GM23338 (cell line): ENCODE measurements at regions not wholly inside any gene's neighbourhood (a gene's known extent, or its start where the extent isn't known, plus 50 kb on each side); places are given as distances from the start of the nearest gene placed in this dataset.

Source experiments
- ATAC-seq: fragments of 200-7000 bp; cut with Tn5 transposase; 3 replicates; pipeline ENCODE4 v1.9.1; 2020
- DNase-seq: peaks from one replicate; pipeline ENCODE4 v3.0.0-alpha.2; 2015; ENCODE audit warnings: low spot score
- H2AFZ ChIP-seq: fragments of 200-600 bp; sonication (generic); 2 replicates; pipeline ENCODE4 v1.8.0; 2016; ENCODE audit warnings: antibody characterized with exemption, mild to moderate bottlenecking, moderate library complexity
- H3F3A ChIP-seq: fragments of 200-600 bp; sonication (generic); replicated peaks from 2 replicates; pipeline ENCODE4 v1.8.0; 2017; ENCODE audit warnings: antibody characterized with exemption, mixed run types, low read depth
- H3K27ac ChIP-seq: fragments of 200-600 bp; sonication (generic); 2 replicates; pipeline ENCODE4 v1.6.1; 2016; ENCODE audit warnings: low read depth
- H3K27me3 ChIP-seq: fragments of 200-600 bp; sonication (generic); 2 replicates; pipeline ENCODE4 v1.8.0; 2016; ENCODE audit warnings: mild to moderate bottlenecking, mixed run types, moderate library complexity; ENCODE audit not compliant: insufficient read depth
- H3K36me3 ChIP-seq: fragments of 200-600 bp; sonication (generic); 2 replicates; pipeline ENCODE4 v1.8.0; 2016; ENCODE audit warnings: mild to moderate bottlenecking; ENCODE audit not compliant: insufficient read depth
- H3K4me1 ChIP-seq: fragments of 200-600 bp; sonication (generic); 2 replicates; pipeline ENCODE4 v1.8.0; 2016; ENCODE audit warnings: mild to moderate bottlenecking, moderate library complexity; ENCODE audit not compliant: insufficient read depth
- H3K4me2 ChIP-seq: fragments of 200-600 bp; sonication (generic); 2 replicates; pipeline ENCODE4 v1.7.1; 2017; ENCODE audit warnings: mixed run types
- H3K4me3 ChIP-seq: fragments of 200-600 bp; sonication (generic); 2 replicates; pipeline ENCODE4 v1.6.1; 2016; ENCODE audit warnings: mixed run types
- H3K79me2 ChIP-seq: fragments of 200-600 bp; sonication (generic); replicated peaks from 2 replicates; pipeline ENCODE4 v1.8.0; 2017; ENCODE audit warnings: mild to moderate bottlenecking; ENCODE audit not compliant: insufficient read depth
- H3K9me2 ChIP-seq: fragments of 200-600 bp; sonication (generic); 2 replicates; pipeline ENCODE4 v1.8.0; 2017; ENCODE audit not compliant: insufficient read depth
- H4K20me1 ChIP-seq: fragments of 200-600 bp; sonication (generic); replicated peaks from 2 replicates; pipeline ENCODE4 v1.8.0; 2017; ENCODE audit warnings: mild to moderate bottlenecking; ENCODE audit not compliant: insufficient read depth
- H3K27ac Mint-ChIP-seq: 2 replicates; pipeline ENCODE4 v1.8.0; 2020; ENCODE audit warnings: inconsistent platforms, mild to moderate bottlenecking, moderate library complexity, mixed read lengths
- H3K27me3 Mint-ChIP-seq: 3 replicates; pipeline ENCODE4 v1.8.0; 2022; ENCODE audit warnings: low read depth, mild to moderate bottlenecking, moderate library complexity, mixed read lengths, inconsistent platforms; ENCODE audit not compliant: insufficient read depth, poor library complexity
- H3K36me3 Mint-ChIP-seq: 3 replicates; pipeline ENCODE4 v1.8.0; 2021; ENCODE audit warnings: low read depth, mild to moderate bottlenecking, inconsistent platforms, moderate library complexity, mixed read lengths
- H3K4me1 Mint-ChIP-seq: 3 replicates; pipeline ENCODE4 v1.8.0; 2020; ENCODE audit warnings: mild to moderate bottlenecking, inconsistent platforms, mixed read lengths
- H3K4me3 Mint-ChIP-seq: 3 replicates; pipeline ENCODE4 v1.8.0; 2021; ENCODE audit warnings: moderate library complexity, mild to moderate bottlenecking, inconsistent platforms, mixed read lengths
- H3K9me3 Mint-ChIP-seq: 3 replicates; pipeline ENCODE4 v1.8.0; 2020; ENCODE audit warnings: moderate library complexity, mild to moderate bottlenecking, inconsistent platforms, mixed read lengths
- CREB1 ChIP-seq: fragments of 250-450 bp; sonication (Bioruptor Pico); IDR thresholded peaks from 2 replicates; pipeline ENCODE4 v1.5.0; 2020; ENCODE audit warnings: low read depth, mild to moderate bottlenecking, moderate library complexity
- EZH2 ChIP-seq: fragments of 200-600 bp; sonication (generic); IDR thresholded peaks from one replicate; pipeline ENCODE4 v1.8.0; 2017; ENCODE audit warnings: antibody characterized with exemption, mild to moderate bottlenecking, low read depth; ENCODE audit not compliant: unreplicated experiment
- EZH2phosphoT487 ChIP-seq: fragments of 200-600 bp; sonication (generic); IDR thresholded peaks from one replicate; pipeline ENCODE4 v1.8.1; 2018; ENCODE audit warnings: antibody characterized with exemption; ENCODE audit not compliant: unreplicated experiment
- JUNB ChIP-seq: IDR thresholded peaks from one replicate; pipeline ENCODE4 v1.6.1; 2016; ENCODE audit warnings: antibody characterized with exemption; ENCODE audit not compliant: unreplicated experiment
- NANOG ChIP-seq: IDR thresholded peaks from 2 replicates; pipeline ENCODE4 v1.6.1; 2016; ENCODE audit warnings: antibody characterized with exemption, borderline replicate concordance
- POLR2AphosphoS5 ChIP-seq: IDR thresholded peaks from 2 replicates; pipeline ENCODE4 v1.6.1; 2016; ENCODE audit warnings: antibody characterized with exemption, low read depth
- STAT1 ChIP-seq: IDR thresholded peaks from one replicate; pipeline ENCODE4 v1.6.1; 2016; ENCODE audit warnings: antibody characterized with exemption; ENCODE audit not compliant: unreplicated experiment
- ZNF114 ChIP-seq: fragments of 250-450 bp; sonication (Bioruptor Pico); IDR thresholded peaks from 2 replicates; pipeline ENCODE4 v1.5.0; 2020; ENCODE audit warnings: mild to moderate bottlenecking, moderate library complexity
- ZNF331 ChIP-seq: fragments of 250-450 bp; sonication (Bioruptor Pico); IDR thresholded peaks from 2 replicates; pipeline ENCODE4 v1.5.0; 2020; ENCODE audit warnings: low read depth, mild to moderate bottlenecking, moderate library complexity
- TF ChIP-seq, protein P1 (sequence below): IDR thresholded peaks from 2 replicates; pipeline ENCODE4 v1.6.1; 2016; ENCODE audit warnings: antibody characterized with exemption
- TF ChIP-seq, protein P2 (sequence below): fragments of 250-450 bp; sonication (Bioruptor Pico); IDR thresholded peaks from 2 replicates; pipeline ENCODE4 v1.5.0; 2020; ENCODE audit warnings: mild to moderate bottlenecking, moderate library complexity
- TF ChIP-seq, protein P3 (sequence below), 2 experiments: fragments of 200-600 bp in 1 of 2; sonication (generic) in 1 of 2; conservative IDR thresholded peaks; 2 replicates each; pipeline versions ENCODE4 v1.5.1 to v1.6.1; 2016 to 2017; ENCODE audit warnings: antibody characterized with exemption in 2 of 2, low read depth in 2 of 2, mild to moderate bottlenecking in 2 of 2, moderate library complexity in 1 of 2
- TF ChIP-seq, protein P4 (sequence below): IDR thresholded peaks from one replicate; pipeline ENCODE4 v1.6.1; 2018; ENCODE audit warnings: antibody characterized with exemption; ENCODE audit not compliant: unreplicated experiment

DNA sequence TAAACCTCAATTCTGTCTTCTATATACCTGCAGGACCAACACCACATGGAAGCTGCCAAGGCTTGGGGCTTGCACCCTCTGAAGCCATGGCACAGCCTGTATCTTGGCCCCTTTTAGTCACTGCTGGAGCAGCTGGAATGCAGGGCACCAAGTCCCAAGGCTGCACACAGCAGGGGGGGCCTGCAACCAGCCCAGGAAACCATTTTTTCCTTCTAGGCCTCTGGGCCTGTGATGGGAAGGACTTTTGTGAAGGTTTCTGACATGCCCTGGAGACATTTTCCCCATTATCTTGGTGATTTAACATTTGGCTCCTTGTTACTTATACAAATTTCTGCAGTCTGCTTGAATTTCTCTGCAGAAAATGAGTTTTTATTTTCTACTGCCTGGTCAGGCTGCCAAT, 123.2 kb upstream of the PCGF5 start:
- TF ChIP-seq, protein P1, sequence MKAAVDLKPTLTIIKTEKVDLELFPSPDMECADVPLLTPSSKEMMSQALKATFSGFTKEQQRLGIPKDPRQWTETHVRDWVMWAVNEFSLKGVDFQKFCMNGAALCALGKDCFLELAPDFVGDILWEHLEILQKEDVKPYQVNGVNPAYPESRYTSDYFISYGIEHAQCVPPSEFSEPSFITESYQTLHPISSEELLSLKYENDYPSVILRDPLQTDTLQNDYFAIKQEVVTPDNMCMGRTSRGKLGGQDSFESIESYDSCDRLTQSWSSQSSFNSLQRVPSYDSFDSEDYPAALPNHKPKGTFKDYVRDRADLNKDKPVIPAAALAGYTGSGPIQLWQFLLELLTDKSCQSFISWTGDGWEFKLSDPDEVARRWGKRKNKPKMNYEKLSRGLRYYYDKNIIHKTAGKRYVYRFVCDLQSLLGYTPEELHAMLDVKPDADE: no peak
- TF ChIP-seq POLR2AphosphoS5 (no peak), CREB1 (no peak), EZH2phosphoT487 (no peak), ZNF114 (CRISPR knock-in tag) (no peak), NANOG (no peak), STAT1 (no peak), EZH2 (no peak), ZNF331 (CRISPR knock-in tag) (no peak), JUNB (no peak)
- TF ChIP-seq, protein P2, sequence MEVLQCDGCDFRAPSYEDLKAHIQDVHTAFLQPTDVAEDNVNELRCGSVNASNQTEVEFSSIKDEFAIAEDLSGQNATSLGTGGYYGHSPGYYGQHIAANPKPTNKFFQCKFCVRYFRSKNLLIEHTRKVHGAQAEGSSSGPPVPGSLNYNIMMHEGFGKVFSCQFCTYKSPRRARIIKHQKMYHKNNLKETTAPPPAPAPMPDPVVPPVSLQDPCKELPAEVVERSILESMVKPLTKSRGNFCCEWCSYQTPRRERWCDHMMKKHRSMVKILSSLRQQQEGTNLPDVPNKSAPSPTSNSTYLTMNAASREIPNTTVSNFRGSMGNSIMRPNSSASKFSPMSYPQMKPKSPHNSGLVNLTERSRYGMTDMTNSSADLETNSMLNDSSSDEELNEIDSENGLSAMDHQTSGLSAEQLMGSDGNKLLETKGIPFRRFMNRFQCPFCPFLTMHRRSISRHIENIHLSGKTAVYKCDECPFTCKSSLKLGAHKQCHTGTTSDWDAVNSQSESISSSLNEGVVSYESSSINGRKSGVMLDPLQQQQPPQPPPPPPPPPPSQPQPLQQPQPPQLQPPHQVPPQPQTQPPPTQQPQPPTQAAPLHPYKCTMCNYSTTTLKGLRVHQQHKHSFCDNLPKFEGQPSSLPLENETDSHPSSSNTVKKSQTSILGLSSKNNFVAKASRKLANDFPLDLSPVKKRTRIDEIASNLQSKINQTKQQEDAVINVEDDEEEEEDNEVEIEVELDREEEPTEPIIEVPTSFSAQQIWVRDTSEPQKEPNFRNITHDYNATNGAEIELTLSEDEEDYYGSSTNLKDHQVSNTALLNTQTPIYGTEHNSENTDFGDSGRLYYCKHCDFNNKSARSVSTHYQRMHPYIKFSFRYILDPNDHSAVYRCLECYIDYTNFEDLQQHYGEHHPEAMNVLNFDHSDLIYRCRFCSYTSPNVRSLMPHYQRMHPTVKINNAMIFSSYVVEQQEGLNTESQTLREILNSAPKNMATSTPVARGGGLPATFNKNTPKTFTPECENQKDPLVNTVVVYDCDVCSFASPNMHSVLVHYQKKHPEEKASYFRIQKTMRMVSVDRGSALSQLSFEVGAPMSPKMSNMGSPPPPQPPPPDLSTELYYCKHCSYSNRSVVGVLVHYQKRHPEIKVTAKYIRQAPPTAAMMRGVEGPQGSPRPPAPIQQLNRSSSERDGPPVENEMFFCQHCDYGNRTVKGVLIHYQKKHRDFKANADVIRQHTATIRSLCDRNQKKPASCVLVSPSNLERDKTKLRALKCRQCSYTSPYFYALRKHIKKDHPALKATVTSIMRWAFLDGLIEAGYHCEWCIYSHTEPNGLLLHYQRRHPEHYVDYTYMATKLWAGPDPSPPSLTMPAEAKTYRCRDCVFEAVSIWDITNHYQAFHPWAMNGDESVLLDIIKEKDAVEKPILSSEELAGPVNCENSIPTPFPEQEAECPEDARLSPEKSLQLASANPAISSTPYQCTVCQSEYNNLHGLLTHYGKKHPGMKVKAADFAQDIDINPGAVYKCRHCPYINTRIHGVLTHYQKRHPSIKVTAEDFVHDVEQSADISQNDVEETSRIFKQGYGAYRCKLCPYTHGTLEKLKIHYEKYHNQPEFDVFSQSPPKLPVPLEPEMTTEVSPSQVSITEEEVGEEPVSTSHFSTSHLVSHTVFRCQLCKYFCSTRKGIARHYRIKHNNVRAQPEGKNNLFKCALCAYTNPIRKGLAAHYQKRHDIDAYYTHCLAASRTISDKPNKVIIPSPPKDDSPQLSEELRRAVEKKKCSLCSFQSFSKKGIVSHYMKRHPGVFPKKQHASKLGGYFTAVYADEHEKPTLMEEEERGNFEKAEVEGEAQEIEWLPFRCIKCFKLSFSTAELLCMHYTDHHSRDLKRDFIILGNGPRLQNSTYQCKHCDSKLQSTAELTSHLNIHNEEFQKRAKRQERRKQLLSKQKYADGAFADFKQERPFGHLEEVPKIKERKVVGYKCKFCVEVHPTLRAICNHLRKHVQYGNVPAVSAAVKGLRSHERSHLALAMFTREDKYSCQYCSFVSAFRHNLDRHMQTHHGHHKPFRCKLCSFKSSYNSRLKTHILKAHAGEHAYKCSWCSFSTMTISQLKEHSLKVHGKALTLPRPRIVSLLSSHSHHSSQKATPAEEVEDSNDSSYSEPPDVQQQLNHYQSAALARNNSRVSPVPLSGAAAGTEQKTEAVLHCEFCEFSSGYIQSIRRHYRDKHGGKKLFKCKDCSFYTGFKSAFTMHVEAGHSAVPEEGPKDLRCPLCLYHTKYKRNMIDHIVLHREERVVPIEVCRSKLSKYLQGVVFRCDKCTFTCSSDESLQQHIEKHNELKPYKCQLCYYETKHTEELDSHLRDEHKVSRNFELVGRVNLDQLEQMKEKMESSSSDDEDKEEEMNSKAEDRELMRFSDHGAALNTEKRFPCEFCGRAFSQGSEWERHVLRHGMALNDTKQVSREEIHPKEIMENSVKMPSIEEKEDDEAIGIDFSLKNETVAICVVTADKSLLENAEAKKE (CRISPR knock-in tag): no peak
- TF ChIP-seq, protein P3, sequence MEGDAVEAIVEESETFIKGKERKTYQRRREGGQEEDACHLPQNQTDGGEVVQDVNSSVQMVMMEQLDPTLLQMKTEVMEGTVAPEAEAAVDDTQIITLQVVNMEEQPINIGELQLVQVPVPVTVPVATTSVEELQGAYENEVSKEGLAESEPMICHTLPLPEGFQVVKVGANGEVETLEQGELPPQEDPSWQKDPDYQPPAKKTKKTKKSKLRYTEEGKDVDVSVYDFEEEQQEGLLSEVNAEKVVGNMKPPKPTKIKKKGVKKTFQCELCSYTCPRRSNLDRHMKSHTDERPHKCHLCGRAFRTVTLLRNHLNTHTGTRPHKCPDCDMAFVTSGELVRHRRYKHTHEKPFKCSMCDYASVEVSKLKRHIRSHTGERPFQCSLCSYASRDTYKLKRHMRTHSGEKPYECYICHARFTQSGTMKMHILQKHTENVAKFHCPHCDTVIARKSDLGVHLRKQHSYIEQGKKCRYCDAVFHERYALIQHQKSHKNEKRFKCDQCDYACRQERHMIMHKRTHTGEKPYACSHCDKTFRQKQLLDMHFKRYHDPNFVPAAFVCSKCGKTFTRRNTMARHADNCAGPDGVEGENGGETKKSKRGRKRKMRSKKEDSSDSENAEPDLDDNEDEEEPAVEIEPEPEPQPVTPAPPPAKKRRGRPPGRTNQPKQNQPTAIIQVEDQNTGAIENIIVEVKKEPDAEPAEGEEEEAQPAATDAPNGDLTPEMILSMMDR (conservative IDR thresholded peaks at IDR 0.05; ENCODE audit: low read depth in 2 of 2): no peak
- TF ChIP-seq, protein P4, sequence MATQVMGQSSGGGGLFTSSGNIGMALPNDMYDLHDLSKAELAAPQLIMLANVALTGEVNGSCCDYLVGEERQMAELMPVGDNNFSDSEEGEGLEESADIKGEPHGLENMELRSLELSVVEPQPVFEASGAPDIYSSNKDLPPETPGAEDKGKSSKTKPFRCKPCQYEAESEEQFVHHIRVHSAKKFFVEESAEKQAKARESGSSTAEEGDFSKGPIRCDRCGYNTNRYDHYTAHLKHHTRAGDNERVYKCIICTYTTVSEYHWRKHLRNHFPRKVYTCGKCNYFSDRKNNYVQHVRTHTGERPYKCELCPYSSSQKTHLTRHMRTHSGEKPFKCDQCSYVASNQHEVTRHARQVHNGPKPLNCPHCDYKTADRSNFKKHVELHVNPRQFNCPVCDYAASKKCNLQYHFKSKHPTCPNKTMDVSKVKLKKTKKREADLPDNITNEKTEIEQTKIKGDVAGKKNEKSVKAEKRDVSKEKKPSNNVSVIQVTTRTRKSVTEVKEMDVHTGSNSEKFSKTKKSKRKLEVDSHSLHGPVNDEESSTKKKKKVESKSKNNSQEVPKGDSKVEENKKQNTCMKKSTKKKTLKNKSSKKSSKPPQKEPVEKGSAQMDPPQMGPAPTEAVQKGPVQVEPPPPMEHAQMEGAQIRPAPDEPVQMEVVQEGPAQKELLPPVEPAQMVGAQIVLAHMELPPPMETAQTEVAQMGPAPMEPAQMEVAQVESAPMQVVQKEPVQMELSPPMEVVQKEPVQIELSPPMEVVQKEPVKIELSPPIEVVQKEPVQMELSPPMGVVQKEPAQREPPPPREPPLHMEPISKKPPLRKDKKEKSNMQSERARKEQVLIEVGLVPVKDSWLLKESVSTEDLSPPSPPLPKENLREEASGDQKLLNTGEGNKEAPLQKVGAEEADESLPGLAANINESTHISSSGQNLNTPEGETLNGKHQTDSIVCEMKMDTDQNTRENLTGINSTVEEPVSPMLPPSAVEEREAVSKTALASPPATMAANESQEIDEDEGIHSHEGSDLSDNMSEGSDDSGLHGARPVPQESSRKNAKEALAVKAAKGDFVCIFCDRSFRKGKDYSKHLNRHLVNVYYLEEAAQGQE: no peak
- H3F3A ChIP-seq: no peaks in the 10 kb centered on the region
- Mint-ChIP-seq H3K4me3 (no peak overlapping the region), H3K27ac (no peak overlapping the region), H3K4me1 (peaks cover 6% of the 10 kb centered on the region; the same call in 1 of the 3 replicates), H3K27me3 (no peaks in the 10 kb centered on the region), H3K9me3 (peaks cover 67% of the 10 kb centered on the region), H3K36me3 (peaks cover 26% of the 10 kb centered on the region)
- no peaks in the 10 kb centered on the region for H4K20me1 ChIP-seq
- H3K36me3 ChIP-seq: no peaks in the 10 kb centered on the region
- no peak overlapping the region for H2AFZ ChIP-seq
- H3K27me3 ChIP-seq: no peaks in the 10 kb centered on the region
- no peak overlapping the region for H3K4me2 ChIP-seq
- H3K9me2 ChIP-seq: peaks cover 19% of the 10 kb centered on the region
- ATAC-seq (no peak), DNase-seq (no peak)
- no peaks in the 10 kb centered on the region for H3K79me2 ChIP-seq
- no peak overlapping the region for H3K4me3 ChIP-seq
- no peak overlapping the region for H3K27ac ChIP-seq
- H3K4me1 ChIP-seq: no peaks in the 10 kb centered on the region
